ENCODE measurements at regions not wholly inside any gene's neighbourhood (a gene's known extent, or its start where the extent isn't known, plus 50 kb on each side); places are given as distances from the start of the nearest gene placed in this dataset.

- no peak overlapping the region for H3K4me3 ChIP-seq (replicated peaks; ENCODE audit: low read depth, low read length)
- no peak for TF ChIP-seq CTCF (IDR thresholded peaks at IDR 0.05; ENCODE audit: low read length, missing control alignments)
- no peak for DNase-seq (ENCODE audit: low read depth)
These were observed 51.2 kb upstream of the ROCK1 start for GRCh38 chr18:21162786-21163185.

- peak; percentile 88 for DNase-seq (ENCODE audit: low read depth)
- TF ChIP-seq CTCF (IDR thresholded peaks at IDR 0.05; ENCODE audit: low read length, missing control alignments): no peak
- no peak overlapping the region for H3K4me3 ChIP-seq (replicated peaks; ENCODE audit: low read depth, low read length)
These were observed 52.3 kb upstream of the ROCK1 start for GRCh38 chr18:21163647-21164547.

- DNase-seq (ENCODE audit: low read depth): peak; percentile 14
- no peak overlapping the region for H3K4me3 ChIP-seq (replicated peaks; ENCODE audit: low read depth, low read length)
- TF ChIP-seq CTCF (IDR thresholded peaks at IDR 0.05; ENCODE audit: low read length, missing control alignments): no peak
These were observed 53.0 kb upstream of the ROCK1 start for GRCh38 chr18:21164548-21165095.

GRCh38 chr18:21167641-21168377 is 56.2 kb upstream of the ROCK1 start:
- no peak overlapping the region for H3K4me3 ChIP-seq (replicated peaks; ENCODE audit: low read depth, low read length)
- no peak for TF ChIP-seq CTCF (IDR thresholded peaks at IDR 0.05; ENCODE audit: low read length, missing control alignments)
- no peak for DNase-seq (ENCODE audit: low read depth)

GRCh38 chr18:21168880-21169279 is 57.3 kb upstream of the ROCK1 start:
- TF ChIP-seq CTCF (IDR thresholded peaks at IDR 0.05; ENCODE audit: low read length, missing control alignments): no peak
- H3K4me3 ChIP-seq (replicated peaks; ENCODE audit: low read depth, low read length): no peak overlapping the region
- no peak for DNase-seq (ENCODE audit: low read depth)

- DNase-seq (ENCODE audit: low read depth): no peak
- H3K4me3 ChIP-seq (replicated peaks; ENCODE audit: low read depth, low read length): no peak overlapping the region
- TF ChIP-seq CTCF (IDR thresholded peaks at IDR 0.05; ENCODE audit: low read length, missing control alignments): no peak
These were observed 64.2 kb upstream of the GREB1L start for GRCh38 chr18:21177822-21178221.
